ENCODE measurements at regions not wholly inside any gene's neighbourhood (a gene's known extent, or its start where the extent isn't known, plus 50 kb on each side); places are given as distances from the start of the nearest gene placed in this dataset.
A peak's percentile ranks its signal among the peaks of the same experiment; 100 is the strongest.
"Not testable (repeated sequence)": the region's sequence is repeated elsewhere in the genome, so short reads cannot be mapped to it uniquely, and the experiment has no call there.

DNA sequence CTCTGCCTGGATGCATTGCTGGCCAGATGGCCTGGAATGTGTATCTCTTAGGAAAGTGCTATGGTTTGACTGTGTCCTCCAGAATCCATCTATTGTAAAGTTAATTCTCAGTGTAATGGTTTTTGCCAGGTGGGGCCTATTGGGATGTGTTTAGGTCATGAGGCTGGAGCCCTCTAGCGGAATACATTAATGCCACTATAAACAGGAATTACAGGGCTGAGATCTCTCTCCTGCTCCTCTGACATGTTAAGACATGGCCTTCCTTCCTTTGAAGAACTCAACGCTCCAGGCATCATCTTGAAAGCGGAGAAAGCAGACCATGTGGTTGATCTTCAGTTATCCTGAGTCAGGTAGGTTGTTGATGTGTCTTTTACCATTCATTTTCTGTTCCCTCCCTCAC lies 276.4 kb downstream of the RPIA start:
- no peak overlapping the region for H3K4me3 Mint-ChIP-seq
- no peak overlapping the region for H3K27ac Mint-ChIP-seq
- POLR2A ChIA-PET, result no interaction called here
- peaks cover 7% of the 10 kb centered on the region for H3K9me3 Mint-ChIP-seq
- H3K27me3 Mint-ChIP-seq (ENCODE audit: low read depth), result no peaks in the 10 kb centered on the region
- H3K4me1 Mint-ChIP-seq, result peaks cover 3% of the 10 kb centered on the region; the same call in 1 of the 2 replicates
- no peaks in the 10 kb centered on the region; the same call in 1 of the 2 replicates for H3K36me3 Mint-ChIP-seq
- ATAC-seq (peak; percentile 88), DNase-seq (ENCODE audit: low spot score) (no peak)
- TF ChIP-seq GABPB1 (CRISPR knock-in tag; IDR thresholded peaks at IDR 0.05), result no peak
- no peak for TF ChIP-seq ZNF671 (CRISPR knock-in tag; IDR thresholded peaks at IDR 0.05)
- TF ChIP-seq RORB (CRISPR knock-in tag; IDR thresholded peaks at IDR 0.05), result no peak
- TF ChIP-seq, protein P1, sequence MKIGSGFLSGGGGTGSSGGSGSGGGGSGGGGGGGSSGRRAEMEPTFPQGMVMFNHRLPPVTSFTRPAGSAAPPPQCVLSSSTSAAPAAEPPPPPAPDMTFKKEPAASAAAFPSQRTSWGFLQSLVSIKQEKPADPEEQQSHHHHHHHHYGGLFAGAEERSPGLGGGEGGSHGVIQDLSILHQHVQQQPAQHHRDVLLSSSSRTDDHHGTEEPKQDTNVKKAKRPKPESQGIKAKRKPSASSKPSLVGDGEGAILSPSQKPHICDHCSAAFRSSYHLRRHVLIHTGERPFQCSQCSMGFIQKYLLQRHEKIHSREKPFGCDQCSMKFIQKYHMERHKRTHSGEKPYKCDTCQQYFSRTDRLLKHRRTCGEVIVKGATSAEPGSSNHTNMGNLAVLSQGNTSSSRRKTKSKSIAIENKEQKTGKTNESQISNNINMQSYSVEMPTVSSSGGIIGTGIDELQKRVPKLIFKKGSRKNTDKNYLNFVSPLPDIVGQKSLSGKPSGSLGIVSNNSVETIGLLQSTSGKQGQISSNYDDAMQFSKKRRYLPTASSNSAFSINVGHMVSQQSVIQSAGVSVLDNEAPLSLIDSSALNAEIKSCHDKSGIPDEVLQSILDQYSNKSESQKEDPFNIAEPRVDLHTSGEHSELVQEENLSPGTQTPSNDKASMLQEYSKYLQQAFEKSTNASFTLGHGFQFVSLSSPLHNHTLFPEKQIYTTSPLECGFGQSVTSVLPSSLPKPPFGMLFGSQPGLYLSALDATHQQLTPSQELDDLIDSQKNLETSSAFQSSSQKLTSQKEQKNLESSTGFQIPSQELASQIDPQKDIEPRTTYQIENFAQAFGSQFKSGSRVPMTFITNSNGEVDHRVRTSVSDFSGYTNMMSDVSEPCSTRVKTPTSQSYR (CRISPR knock-in tag; IDR thresholded peaks at IDR 0.05), result no peak
- CTCF ChIA-PET, result no interaction called here

DNA sequence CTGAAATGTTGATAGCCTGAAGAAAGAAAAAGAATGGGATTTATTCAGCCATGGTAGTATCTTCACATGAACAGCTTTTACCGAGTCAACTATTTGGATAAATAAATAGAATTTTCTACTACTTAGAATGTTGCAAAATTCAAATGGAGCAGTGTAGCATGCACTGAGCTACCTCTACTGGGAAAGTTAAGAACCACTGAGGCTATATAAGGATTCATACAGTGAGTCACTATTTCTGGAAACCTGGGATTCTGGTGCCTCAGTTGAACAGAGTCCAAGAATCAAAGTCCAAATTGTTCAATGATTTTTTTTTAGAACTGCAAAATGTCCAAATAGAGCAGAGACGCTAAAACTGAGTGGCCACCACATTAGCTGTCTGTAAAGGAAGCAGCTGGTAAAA lies 286.5 kb downstream of the RPIA start:
- H3K27ac Mint-ChIP-seq; H3K4me3 Mint-ChIP-seq; POLR2A ChIA-PET; ATAC-seq; H3K9me3 Mint-ChIP-seq; H3K36me3 Mint-ChIP-seq; H3K27me3 Mint-ChIP-seq (ENCODE audit: low read depth); DNase-seq (ENCODE audit: low spot score); H3K4me1 Mint-ChIP-seq: not testable (repeated sequence)
- CTCF ChIA-PET, result interaction anchor here (1.1 kb wide), 1 partner anchor 18 kb away, joined by 4 read pairs; no protein-coding TSS in a partner anchor

DNA sequence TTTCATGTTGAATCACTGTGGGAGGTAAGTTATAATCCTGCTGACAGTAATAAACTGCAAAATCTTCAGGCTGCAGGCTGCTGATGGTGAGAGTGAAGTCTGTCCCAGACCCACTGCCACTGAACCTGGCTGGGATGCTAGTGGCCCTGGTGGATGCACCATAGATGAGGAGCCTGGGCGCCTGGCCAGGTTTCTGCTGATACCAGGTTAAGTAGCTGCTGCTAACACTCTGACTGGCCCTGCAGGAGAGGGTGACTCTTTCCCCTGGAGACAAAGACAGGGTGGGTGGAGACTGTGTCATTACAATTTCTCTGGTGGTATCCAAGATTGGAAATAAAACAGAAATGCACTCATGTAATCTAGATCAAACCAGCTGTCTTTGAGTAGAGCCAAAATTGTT lies 287.0 kb downstream of the RPIA start:
- H3K27ac Mint-ChIP-seq; H3K4me3 Mint-ChIP-seq; POLR2A ChIA-PET; DNase-seq (ENCODE audit: low spot score); H3K4me1 Mint-ChIP-seq; H3K27me3 Mint-ChIP-seq (ENCODE audit: low read depth); H3K36me3 Mint-ChIP-seq; H3K9me3 Mint-ChIP-seq; ATAC-seq: not testable (repeated sequence)
- CTCF ChIA-PET, result interaction anchor here (1.1 to 1.3 kb wide), 2 partner anchors 19 to 26 kb away, joined by 3 to 4 read pairs; no protein-coding TSS in a partner anchor

DNA sequence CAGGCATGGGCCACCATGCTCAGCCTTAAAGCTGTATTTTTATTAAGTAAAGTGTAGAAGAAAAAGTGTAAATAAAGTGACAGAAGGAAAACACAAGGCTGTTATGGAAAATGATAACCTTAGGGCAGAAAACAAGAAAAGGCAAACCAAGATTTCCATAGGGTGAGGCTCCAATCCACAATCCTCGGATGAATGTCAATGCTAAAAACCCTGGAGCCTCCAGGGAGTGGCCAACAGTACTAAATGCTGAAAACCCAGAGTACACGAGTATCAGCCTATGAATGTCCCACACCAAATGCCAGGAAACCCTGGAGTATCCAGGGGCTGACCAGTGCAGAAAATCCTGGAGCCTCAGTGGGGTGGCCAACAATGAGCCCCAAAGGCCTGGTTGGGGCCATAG lies 292.6 kb downstream of the RPIA start:
- H3K4me3 Mint-ChIP-seq; ATAC-seq; POLR2A ChIA-PET; H3K36me3 Mint-ChIP-seq; H3K9me3 Mint-ChIP-seq; H3K4me1 Mint-ChIP-seq; DNase-seq (ENCODE audit: low spot score); CTCF ChIA-PET; H3K27me3 Mint-ChIP-seq (ENCODE audit: low read depth); H3K27ac Mint-ChIP-seq: not testable (repeated sequence)

DNA sequence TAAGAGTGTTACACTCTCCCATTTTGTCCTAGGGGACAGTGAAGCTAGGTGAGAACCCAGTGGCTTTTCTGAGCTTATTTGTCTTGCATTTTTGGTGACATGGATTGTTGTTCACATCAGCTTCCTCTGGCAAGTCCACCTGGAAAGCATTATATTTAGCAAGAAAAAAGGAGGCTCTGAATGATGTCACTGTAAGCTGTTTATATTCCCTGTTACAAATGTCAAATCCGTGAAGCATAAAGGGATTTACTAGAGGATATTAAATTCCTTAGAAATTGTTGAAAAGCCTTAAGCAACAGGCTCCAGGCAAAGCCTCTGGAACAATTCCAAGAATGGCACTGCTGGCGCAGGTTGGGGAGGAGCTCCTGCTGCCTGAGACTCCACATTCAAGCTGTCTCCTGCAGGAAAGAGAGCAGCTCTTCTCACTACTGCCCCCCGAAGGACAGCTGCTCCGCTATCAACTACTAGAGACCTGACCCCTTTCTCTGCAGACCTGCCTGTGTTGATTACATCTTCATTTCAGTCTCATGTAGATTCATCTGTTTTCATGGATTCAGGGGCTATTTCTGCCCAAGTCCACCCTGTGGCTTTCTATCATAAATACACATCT lies 295.4 kb downstream of the RPIA start:
- CTCF ChIA-PET, result interaction anchor here (1.5 kb wide), 1 partner anchor 106 kb away, joined by 3 read pairs; no protein-coding TSS in a partner anchor
- H3K27me3 Mint-ChIP-seq (ENCODE audit: low read depth); H3K36me3 Mint-ChIP-seq; H3K27ac Mint-ChIP-seq; H3K9me3 Mint-ChIP-seq; POLR2A ChIA-PET; H3K4me1 Mint-ChIP-seq; H3K4me3 Mint-ChIP-seq: not testable (repeated sequence)
- DNase-seq (ENCODE audit: low spot score), result peak; percentile 42
- peak; percentile 83 for ATAC-seq

DNA sequence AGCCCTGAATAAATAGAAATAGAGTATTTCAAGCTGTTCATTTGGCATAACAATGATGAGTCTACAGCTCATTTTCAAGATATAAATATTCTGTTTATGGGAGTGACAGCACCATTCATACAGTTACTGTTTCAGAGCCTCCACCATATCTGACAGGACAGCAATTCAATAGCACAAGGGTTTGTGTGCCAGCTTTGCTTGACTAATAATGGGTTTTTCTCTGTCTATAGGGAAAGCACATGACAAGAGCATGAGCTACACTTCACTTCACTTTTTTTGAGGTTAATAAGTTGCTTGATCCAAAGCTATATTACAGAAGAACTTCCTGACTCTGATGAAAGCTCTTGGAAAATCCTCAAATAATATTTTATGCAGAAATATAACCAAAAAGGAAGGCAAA lies 297.1 kb downstream of the RPIA start:
- POLR2A ChIA-PET, result not testable (repeated sequence)

DNA sequence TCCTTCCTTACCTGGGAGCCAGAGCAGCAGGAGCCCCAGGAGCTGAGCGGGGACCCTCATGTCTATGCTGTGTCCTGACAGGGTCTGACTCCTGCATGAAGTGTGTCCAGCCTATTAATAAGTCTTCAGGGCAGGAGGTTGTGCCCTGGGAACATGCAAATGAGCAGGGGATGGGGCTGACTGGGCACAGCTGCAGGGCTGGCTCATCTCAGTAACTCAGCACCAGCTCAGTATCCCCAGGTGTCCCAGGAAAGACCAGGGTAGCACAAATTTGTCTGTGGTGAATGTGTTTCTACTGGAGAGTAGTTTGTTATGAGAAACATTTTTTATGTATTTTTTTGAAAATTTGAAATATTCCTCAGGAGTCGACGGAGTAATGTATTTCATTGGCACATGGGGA lies 301.3 kb downstream of the RPIA start:
- not testable (repeated sequence) for H3K27me3 Mint-ChIP-seq (ENCODE audit: low read depth); H3K27ac Mint-ChIP-seq

More for the DNA sequence above, 297.1 kb downstream of the RPIA start:
- H3K27me3 Mint-ChIP-seq (ENCODE audit: low read depth); H3K4me3 Mint-ChIP-seq; H3K4me1 Mint-ChIP-seq; H3K36me3 Mint-ChIP-seq; H3K9me3 Mint-ChIP-seq; H3K27ac Mint-ChIP-seq; DNase-seq (ENCODE audit: low spot score); CTCF ChIA-PET; ATAC-seq: not testable (repeated sequence)

DNA sequence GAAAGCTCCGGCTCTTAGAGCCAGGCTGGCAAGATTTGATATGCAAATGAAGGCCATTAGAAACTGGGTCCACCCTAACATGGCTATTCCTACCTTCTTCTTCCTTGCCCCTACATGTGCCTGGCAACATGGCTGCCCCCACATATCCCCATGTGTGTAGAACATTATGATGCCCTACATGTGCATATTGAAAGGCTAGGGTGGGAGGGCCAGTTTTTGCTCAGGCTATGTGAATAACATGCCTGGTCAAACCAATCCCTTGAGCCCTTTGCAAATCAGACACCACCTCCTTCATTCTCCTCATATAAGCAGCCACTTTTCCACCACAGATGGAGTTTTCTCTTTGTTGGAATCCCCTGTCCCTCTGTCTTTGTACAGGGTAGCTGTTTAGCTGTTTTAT lies 303.4 kb downstream of the RPIA start:
- H3K4me1 Mint-ChIP-seq; H3K4me3 Mint-ChIP-seq; DNase-seq (ENCODE audit: low spot score); ATAC-seq; H3K27ac Mint-ChIP-seq; CTCF ChIA-PET; H3K36me3 Mint-ChIP-seq; POLR2A ChIA-PET: not testable (repeated sequence)
- Mint-ChIP-seq H3K9me3 (peaks cover 26% of the 10 kb centered on the region), H3K27me3 (ENCODE audit: low read depth) (peaks cover 11% of the 10 kb centered on the region)

More for the DNA sequence above, 301.3 kb downstream of the RPIA start:
- H3K36me3 Mint-ChIP-seq; POLR2A ChIA-PET; CTCF ChIA-PET; H3K4me3 Mint-ChIP-seq; DNase-seq (ENCODE audit: low spot score); H3K4me1 Mint-ChIP-seq; ATAC-seq: not testable (repeated sequence)
- H3K9me3 Mint-ChIP-seq, result peaks cover 12% of the 10 kb centered on the region

DNA sequence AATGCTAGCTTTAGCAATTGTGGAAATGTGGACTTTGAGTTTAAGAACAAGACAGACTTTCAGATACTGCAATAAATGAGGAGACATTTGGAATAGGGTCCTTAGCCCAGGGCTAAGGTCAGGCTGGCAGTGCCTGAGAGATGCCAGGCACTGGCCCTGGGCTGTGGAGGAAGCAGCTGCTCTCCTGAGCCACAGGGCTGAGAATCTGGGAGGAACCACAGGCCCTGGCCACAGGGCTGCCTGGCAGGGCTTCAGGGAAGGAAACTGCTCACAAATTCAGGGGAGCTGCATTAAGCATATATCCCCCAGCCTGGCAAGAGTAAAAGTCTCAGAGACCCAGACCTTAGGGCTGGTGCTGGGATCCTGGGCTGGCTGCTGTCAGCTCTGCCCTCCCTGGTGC lies 305.1 kb downstream of the RPIA start:
- POLR2A ChIA-PET; CTCF ChIA-PET; H3K4me1 Mint-ChIP-seq; DNase-seq (ENCODE audit: low spot score); H3K4me3 Mint-ChIP-seq; ATAC-seq; H3K36me3 Mint-ChIP-seq; H3K27ac Mint-ChIP-seq: not testable (repeated sequence)
- H3K9me3 Mint-ChIP-seq, result peaks cover 27% of the 10 kb centered on the region
- peaks cover 12% of the 10 kb centered on the region for H3K27me3 Mint-ChIP-seq (ENCODE audit: low read depth)
